GM19455 (cell line): ENCODE measurements at regions not wholly inside any gene's neighbourhood (a gene's known extent, or its start where the extent isn't known, plus 50 kb on each side); places are given as distances from the start of the nearest gene placed in this dataset.
"Not testable (repeated sequence)": the region's sequence is repeated elsewhere in the genome, so short reads cannot be mapped to it uniquely, and the experiment has no call there.

Experiments
- ATAC-seq: cut with Tn5 transposase; IDR thresholded peaks from one replicate; pipeline ENCODE4 v1.9.1; 2021; ENCODE audit not compliant: unreplicated experiment

- no peak for ATAC-seq
Observed at GRCh38 chr12:126390969-126391566, 1325.8 kb downstream of the AACS start.

DNA sequence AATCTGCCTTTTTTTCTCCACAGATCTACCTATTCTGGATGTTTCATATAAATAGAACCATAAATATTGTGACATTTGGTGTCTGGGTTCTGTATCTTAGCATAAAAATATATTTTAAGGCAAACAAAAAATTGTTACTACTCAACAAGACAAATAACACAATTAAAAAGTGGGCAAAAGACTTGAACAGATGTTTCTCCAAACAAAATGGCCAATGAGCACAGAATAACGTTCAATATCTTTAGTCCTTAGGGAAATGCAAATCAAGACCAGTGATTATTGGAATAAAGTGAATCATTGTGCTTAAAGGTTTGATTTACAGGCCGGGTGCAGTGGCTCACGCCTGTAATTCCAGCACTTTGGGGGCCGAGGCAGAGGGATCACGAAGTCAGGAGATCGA, 1331.3 kb downstream of the AACS start:
- no peak for ATAC-seq

- ATAC-seq, result no peak
Observed at GRCh38 chr12:126397071-126397581, 1331.9 kb downstream of the AACS start.

GRCh38 chr12:126397660-126398059, 1332.4 kb downstream of the AACS start:
- no peak for ATAC-seq

- ATAC-seq, result no peak
Observed at GRCh38 chr12:126400831-126401230, 1335.6 kb downstream of the AACS start.

DNA sequence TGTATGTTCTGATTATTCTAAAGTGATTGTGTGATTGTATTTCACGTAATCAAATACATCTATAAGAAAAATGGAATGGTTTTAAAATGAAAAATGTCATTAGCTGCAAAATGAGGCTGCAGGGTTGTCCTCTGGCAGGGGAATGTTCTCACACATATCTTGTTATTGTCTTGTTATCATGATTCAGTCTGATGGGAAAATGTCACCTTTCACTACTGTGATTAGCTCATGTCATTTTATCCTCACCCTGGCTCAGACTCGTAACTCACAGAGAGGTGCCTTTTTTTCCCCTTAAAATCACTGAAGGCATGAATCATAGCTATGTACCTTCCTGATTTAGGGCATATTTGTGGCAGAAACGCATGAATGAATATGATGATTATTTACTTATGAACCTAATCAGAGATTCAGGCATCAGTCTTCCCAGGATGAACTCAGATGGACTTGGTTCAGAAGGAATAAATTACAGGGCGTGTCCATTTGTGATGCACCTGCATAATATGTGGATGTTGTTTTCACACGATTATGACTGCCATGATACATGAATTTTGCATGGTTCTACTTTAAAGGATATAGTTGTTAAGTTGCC, 1339.2 kb downstream of the AACS start:
- ATAC-seq, result no peak

- no peak for ATAC-seq
Observed at GRCh38 chr12:126418400-126418799, 1353.2 kb downstream of the AACS start.

GRCh38 chr12:126419131-126419530, 1353.9 kb downstream of the AACS start:
- no peak for ATAC-seq

DNA sequence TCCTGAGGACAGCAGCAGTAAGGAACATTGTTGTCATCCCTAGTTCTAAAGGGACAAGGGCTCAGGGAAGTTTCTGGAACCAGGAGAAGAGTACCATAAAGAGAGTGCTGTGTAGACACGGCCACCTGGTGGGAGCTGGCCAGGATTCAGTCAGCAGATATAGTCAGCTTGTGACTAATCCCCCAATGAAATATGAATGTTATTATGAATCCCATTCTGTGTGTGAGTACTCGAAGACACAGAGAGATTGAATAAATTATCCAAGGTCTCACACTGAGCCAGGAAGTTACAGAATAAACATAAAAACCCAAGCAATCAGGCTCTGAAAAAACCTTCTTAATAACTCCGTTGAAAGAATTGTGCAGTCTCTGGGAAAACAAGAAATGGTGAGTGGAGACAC, 1359.5 kb downstream of the AACS start:
- no peak for ATAC-seq

DNA sequence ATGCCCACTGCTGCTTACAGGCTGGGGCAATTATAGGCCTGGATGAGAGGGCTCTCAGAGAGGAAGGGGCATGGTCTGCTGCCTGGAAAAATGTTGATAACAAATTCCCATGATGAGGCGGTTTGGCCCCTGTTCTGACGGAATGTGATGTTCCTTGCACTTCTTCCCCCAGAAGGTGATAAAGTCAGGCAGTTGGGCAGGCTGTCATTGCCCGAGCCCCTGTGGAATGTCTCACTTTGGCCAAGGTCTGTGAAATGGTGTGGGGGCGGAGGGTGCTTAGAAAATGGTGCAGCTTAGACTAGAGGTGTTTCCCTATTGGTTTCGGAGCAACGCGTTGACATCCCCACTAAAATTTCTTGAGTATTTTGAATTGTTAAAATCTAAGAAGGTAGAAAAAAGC, 1360.0 kb downstream of the AACS start:
- no peak for ATAC-seq

DNA sequence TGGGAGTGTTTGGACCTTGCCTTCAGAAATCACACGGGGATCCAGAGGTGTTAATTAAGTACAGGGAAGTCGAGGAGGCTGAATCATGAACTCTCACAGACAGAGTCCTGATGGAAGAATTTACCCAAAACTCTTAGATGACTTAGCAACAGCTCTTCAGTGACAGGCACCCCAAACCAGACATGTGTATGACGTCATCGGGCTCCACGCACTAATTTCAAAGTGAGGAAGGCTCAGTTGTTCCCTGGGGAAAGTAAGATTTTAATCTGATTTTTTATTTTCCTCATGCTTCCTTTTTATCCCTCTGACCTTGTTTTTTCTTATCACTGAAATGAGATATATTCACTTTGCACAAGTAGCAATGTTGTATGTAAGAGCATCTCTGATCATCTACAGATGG, 1363.5 kb downstream of the AACS start:
- no peak for ATAC-seq

- ATAC-seq, result no peak
Observed at GRCh38 chr12:126430921-126431320, 1365.7 kb downstream of the AACS start.

DNA sequence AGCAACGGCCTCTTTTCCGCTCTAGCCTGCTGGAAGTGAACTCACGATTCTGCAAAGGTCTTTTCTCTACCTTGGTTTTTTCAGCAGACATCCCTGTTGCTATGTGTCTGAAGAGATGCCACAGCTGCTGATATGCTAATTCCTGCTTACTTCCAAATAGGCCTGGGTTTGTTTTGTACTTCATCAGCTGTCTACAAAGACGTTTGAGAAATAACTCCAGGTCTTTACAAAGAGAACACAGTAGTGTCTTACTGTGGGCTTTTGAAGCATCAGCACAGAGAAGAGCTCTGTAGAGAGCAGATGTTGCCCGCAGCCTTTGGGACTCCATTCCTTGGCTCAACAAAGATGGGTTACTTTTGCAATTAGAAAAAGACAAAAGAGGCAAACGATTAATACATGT, 1366.5 kb downstream of the AACS start:
- no peak for ATAC-seq

GRCh38 chr12:126432780-126433179, 1367.5 kb downstream of the AACS start:
- no peak for ATAC-seq

GRCh38 chr12:126434412-126434985, 1369.3 kb downstream of the AACS start:
- no peak for ATAC-seq

- ATAC-seq, result no peak
Observed at GRCh38 chr12:126436041-126436440, 1370.8 kb downstream of the AACS start.

GRCh38 chr12:126437934-126438333, 1372.7 kb downstream of the AACS start:
- ATAC-seq, result no peak

DNA sequence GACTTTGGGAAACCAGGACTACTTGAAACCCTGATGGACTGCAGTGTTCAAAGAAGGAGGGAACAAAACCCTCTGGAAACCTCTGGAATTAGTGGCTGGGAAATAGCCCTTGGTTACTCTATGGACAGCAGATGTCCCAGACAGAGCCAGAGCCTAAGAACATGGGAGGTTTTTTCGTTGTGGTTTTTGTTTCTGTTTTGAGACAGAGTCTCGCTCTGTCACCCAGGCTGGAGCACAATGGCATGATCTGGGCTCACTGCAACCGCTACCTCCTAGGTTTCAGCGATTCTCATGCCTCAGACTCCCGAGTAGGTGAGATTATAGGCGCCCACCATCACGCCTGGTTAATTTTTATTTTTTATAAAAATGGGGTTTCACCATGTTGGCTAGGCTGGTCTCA, 1378.7 kb downstream of the AACS start:
- no peak for ATAC-seq

GRCh38 chr12:126447346-126447745, 1382.1 kb downstream of the AACS start:
- ATAC-seq, result no peak

- ATAC-seq, result no peak
Observed at GRCh38 chr12:126451809-126452208, 1386.6 kb downstream of the AACS start.

GRCh38 chr12:126452686-126453085, 1387.5 kb downstream of the AACS start:
- ATAC-seq, result not testable (repeated sequence)

GRCh38 chr12:126454581-126454980, 1389.3 kb downstream of the AACS start:
- no peak for ATAC-seq

DNA sequence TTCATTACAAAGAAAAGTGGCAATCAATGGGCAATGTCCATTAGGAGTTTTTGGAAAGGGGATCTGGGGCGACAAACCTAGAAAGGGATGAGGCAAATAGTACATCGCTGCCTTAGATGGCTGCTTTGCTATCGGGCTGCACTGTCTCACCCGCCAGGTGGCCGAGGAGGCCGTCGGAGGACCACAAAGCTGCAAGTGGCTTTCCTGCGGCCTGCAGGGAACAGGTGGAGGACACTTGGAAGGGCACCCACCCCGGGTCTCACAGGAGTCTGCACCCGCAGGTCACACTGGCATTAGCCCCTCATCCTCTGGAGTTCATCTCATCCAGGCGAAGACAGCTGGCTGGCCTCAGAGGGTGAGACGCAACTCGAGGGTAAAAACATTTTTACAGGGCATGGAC, 1392.5 kb downstream of the AACS start:
- ATAC-seq, result no peak
